HepG2 (cell line): ENCODE measurements at regions not wholly inside any gene's neighbourhood (a gene's known extent, or its start where the extent isn't known, plus 50 kb on each side); places are given as distances from the start of the nearest gene placed in this dataset.

Experiments
- ELF4 ChIP-seq: sonication (generic); formaldehyde crosslinking; IDR thresholded peaks from 2 replicates; pipeline ENCODE4 v1.5.0; 2020; ENCODE audit warnings: missing genetic modification reagents, mild to moderate bottlenecking, moderate library complexity, borderline replicate concordance
- KLF16 ChIP-seq, 2 experiments: sonication (generic) in 1 of 2; formaldehyde crosslinking in 1 of 2; IDR thresholded peaks; 2 replicates each; pipeline versions ENCODE4 v1.6.1 to v1.8.0; 2016 to 2023; ENCODE audit warnings: missing genetic modification reagents in 2 of 2, missing compliant biosample characterization in 1 of 2
- MXD3 ChIP-seq: IDR thresholded peaks from 2 replicates; pipeline ENCODE4 v1.6.1; 2016; ENCODE audit warnings: mild to moderate bottlenecking, missing biosample characterization, missing genetic modification reagents
- POLR2AphosphoS5 ChIP-seq: IDR thresholded peaks from 2 replicates; pipeline ENCODE4 v1.6.1; 2012; ENCODE audit warnings: low read depth, low read length
- RFX5 ChIP-seq: IDR thresholded peaks from 2 replicates; pipeline ENCODE4 v1.6.1; 2011; ENCODE audit warnings: low read depth, low read length, improper control_type of control experiment
- RFXANK ChIP-seq: IDR thresholded peaks from 2 replicates; pipeline ENCODE4 v1.6.1; 2016
- ZNF251 ChIP-seq: sonication (generic); formaldehyde crosslinking; IDR thresholded peaks from 2 replicates; pipeline ENCODE4 v1.9.0; 2021; ENCODE audit warnings: mild to moderate bottlenecking, missing genetic modification reagents
- ZNF558 ChIP-seq: sonication (generic); formaldehyde crosslinking; IDR thresholded peaks from 2 replicates; pipeline ENCODE4 v1.9.0; 2022; ENCODE audit warnings: mild to moderate bottlenecking, missing genetic modification reagents, borderline replicate concordance
- ZNF644 ChIP-seq: IDR thresholded peaks from 2 replicates; pipeline ENCODE4 v1.6.1; 2016; ENCODE audit warnings: low read depth
- TF ChIP-seq, protein P1 (sequence below), 2 experiments: IDR thresholded peaks; 2 replicates each; pipeline ENCODE4 v1.6.1; 2011 to 2012; ENCODE audit warnings: low read length in 2 of 2, borderline replicate concordance in 1 of 2, low read depth in 1 of 2, mild to moderate bottlenecking in 1 of 2, moderate library complexity in 1 of 2
- TF ChIP-seq, protein P2 (sequence below), 2 experiments: fragments of 450-650 bp in 1 of 2; sonication (generic) in 1 of 2; formaldehyde crosslinking in 1 of 2; IDR thresholded peaks; 2 replicates each; pipeline versions ENCODE4 v1.6.1 to v1.8.0; 2016 to 2022; ENCODE audit warnings: antibody characterized with exemption in 1 of 2, mild to moderate bottlenecking in 1 of 2, missing genetic modification reagents in 1 of 2
- TF ChIP-seq, protein P3 (sequence below): sonication (generic); formaldehyde crosslinking; IDR thresholded peaks from 2 replicates; pipeline ENCODE4 v1.5.1; 2020; ENCODE audit warnings: mild to moderate bottlenecking, moderate library complexity, missing genetic modification reagents

DNA sequence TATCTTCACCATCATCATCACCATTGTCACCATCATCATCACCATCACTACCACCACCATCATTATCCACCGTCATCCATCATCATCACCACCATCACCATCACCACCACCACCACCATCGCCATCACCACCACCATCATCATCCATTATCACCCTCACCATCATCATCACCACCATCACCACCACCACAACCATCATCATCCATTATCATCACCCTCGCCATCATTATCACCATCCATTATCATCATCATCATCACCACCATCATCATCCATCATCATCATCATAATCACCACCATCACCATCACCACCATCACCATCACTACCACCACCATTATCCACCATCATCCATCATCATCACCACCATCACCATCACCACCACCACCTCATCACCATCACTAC is 95.6 kb downstream of the C16orf95 start:
- TF ChIP-seq, protein P1, sequence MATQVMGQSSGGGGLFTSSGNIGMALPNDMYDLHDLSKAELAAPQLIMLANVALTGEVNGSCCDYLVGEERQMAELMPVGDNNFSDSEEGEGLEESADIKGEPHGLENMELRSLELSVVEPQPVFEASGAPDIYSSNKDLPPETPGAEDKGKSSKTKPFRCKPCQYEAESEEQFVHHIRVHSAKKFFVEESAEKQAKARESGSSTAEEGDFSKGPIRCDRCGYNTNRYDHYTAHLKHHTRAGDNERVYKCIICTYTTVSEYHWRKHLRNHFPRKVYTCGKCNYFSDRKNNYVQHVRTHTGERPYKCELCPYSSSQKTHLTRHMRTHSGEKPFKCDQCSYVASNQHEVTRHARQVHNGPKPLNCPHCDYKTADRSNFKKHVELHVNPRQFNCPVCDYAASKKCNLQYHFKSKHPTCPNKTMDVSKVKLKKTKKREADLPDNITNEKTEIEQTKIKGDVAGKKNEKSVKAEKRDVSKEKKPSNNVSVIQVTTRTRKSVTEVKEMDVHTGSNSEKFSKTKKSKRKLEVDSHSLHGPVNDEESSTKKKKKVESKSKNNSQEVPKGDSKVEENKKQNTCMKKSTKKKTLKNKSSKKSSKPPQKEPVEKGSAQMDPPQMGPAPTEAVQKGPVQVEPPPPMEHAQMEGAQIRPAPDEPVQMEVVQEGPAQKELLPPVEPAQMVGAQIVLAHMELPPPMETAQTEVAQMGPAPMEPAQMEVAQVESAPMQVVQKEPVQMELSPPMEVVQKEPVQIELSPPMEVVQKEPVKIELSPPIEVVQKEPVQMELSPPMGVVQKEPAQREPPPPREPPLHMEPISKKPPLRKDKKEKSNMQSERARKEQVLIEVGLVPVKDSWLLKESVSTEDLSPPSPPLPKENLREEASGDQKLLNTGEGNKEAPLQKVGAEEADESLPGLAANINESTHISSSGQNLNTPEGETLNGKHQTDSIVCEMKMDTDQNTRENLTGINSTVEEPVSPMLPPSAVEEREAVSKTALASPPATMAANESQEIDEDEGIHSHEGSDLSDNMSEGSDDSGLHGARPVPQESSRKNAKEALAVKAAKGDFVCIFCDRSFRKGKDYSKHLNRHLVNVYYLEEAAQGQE (IDR thresholded peaks at IDR 0.05; ENCODE audit: borderline replicate concordance in 1 of 2, low read depth in 1 of 2, low read length in 2 of 2) = no peak
- TF ChIP-seq POLR2AphosphoS5 (no peak), ELF4 (no peak), ZNF251 (no peak), KLF16 (CRISPR knock-in tag; IDR thresholded peaks at IDR 0.05) (no peak), RFXANK (CRISPR knock-in tag) (no peak), MXD3 (CRISPR knock-in tag) (no peak), RFX5 (no peak), ZNF644 (CRISPR knock-in tag) (no peak), ZNF558 (CRISPR knock-in tag) (no peak)
- TF ChIP-seq, protein P2, sequence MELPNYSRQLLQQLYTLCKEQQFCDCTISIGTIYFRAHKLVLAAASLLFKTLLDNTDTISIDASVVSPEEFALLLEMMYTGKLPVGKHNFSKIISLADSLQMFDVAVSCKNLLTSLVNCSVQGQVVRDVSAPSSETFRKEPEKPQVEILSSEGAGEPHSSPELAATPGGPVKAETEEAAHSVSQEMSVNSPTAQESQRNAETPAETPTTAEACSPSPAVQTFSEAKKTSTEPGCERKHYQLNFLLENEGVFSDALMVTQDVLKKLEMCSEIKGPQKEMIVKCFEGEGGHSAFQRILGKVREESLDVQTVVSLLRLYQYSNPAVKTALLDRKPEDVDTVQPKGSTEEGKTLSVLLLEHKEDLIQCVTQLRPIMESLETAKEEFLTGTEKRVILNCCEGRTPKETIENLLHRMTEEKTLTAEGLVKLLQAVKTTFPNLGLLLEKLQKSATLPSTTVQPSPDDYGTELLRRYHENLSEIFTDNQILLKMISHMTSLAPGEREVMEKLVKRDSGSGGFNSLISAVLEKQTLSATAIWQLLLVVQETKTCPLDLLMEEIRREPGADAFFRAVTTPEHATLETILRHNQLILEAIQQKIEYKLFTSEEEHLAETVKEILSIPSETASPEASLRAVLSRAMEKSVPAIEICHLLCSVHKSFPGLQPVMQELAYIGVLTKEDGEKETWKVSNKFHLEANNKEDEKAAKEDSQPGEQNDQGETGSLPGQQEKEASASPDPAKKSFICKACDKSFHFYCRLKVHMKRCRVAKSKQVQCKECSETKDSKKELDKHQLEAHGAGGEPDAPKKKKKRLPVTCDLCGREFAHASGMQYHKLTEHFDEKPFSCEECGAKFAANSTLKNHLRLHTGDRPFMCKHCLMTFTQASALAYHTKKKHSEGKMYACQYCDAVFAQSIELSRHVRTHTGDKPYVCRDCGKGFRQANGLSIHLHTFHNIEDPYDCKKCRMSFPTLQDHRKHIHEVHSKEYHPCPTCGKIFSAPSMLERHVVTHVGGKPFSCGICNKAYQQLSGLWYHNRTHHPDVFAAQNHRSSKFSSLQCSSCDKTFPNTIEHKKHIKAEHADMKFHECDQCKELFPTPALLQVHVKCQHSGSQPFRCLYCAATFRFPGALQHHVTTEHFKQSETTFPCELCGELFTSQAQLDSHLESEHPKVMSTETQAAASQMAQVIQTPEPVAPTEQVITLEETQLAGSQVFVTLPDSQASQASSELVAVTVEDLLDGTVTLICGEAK (IDR thresholded peaks at IDR 0.05) = no peak
- TF ChIP-seq, protein P2 (CRISPR knock-in tag; IDR thresholded peaks at IDR 0.05) = no peak
- TF ChIP-seq, protein P3, sequence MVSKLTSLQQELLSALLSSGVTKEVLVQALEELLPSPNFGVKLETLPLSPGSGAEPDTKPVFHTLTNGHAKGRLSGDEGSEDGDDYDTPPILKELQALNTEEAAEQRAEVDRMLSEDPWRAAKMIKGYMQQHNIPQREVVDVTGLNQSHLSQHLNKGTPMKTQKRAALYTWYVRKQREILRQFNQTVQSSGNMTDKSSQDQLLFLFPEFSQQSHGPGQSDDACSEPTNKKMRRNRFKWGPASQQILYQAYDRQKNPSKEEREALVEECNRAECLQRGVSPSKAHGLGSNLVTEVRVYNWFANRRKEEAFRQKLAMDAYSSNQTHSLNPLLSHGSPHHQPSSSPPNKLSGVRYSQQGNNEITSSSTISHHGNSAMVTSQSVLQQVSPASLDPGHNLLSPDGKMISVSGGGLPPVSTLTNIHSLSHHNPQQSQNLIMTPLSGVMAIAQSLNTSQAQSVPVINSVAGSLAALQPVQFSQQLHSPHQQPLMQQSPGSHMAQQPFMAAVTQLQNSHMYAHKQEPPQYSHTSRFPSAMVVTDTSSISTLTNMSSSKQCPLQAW (CRISPR knock-in tag) = no peak
